ENCODE measurements at regions not wholly inside any gene's neighbourhood (a gene's known extent, or its start where the extent isn't known, plus 50 kb on each side); places are given as distances from the start of the nearest gene placed in this dataset.
"Not testable (repeated sequence)": the region's sequence is repeated elsewhere in the genome, so short reads cannot be mapped to it uniquely, and the experiment has no call there.

- Histone ChIP-seq H3K27me3 (no peaks in the 10 kb centered on the region), H3K27ac (no peak overlapping the region), H3K4me1 (no peaks in the 10 kb centered on the region), H3K4me3 (no peak overlapping the region), H3K36me3 (ENCODE audit: low read depth, missing control alignments) (no peaks in the 10 kb centered on the region), H3K9me3 (no peaks in the 10 kb centered on the region)
- intact Hi-C loops (cut with DNase I; ENCODE audit: low total_unique reads), result no loop called here
- DNase-seq, result no peak
- TF ChIP-seq CTCF (IDR thresholded peaks at IDR 0.05), result no peak
- no peak for TF ChIP-seq POLR2A (IDR thresholded peaks at IDR 0.05)
- WGBS, 2 donors, result 87 to 93% methylated on average over 6 of the region's 6 CpGs
Observed at GRCh38 chr10:30528429-30528786, 94.4 kb downstream of the MAP3K8 start.

- Histone ChIP-seq H3K36me3 (ENCODE audit: low read depth, missing control alignments) (no peaks in the 10 kb centered on the region), H3K9me3 (no peaks in the 10 kb centered on the region), H3K4me3 (no peak overlapping the region), H3K27ac (no peak overlapping the region), H3K27me3 (no peaks in the 10 kb centered on the region), H3K4me1 (no peaks in the 10 kb centered on the region)
- 78 to 88% methylated on average over 12 of the region's 12 CpGs for WGBS, 2 donors
- intact Hi-C loops (cut with DNase I; ENCODE audit: low total_unique reads), result no loop called here
- no peak for DNase-seq
- TF ChIP-seq CTCF (IDR thresholded peaks at IDR 0.05), result no peak
- no peak for TF ChIP-seq POLR2A (IDR thresholded peaks at IDR 0.05)
Observed at GRCh38 chr10:30527623-30528428, 93.8 kb downstream of the MAP3K8 start.

- H3K4me3 ChIP-seq; H3K27me3 ChIP-seq; intact Hi-C loops (cut with DNase I; ENCODE audit: low total_unique reads); H3K27ac ChIP-seq; DNase-seq; H3K9me3 ChIP-seq; H3K4me1 ChIP-seq; H3K36me3 ChIP-seq (ENCODE audit: low read depth, missing control alignments): not testable (repeated sequence)
- WGBS, 2 donors, result 57 to 72% methylated on average over 8 of the region's 8 CpGs
Observed at GRCh38 chr10:30522661-30523078, 88.7 kb downstream of the MAP3K8 start.

GRCh38 chr10:30518907-30519306 is 84.9 kb downstream of the MAP3K8 start:
- H3K27me3 ChIP-seq, result no peaks in the 10 kb centered on the region
- 91 to 100% methylated on average over 1 of the region's 1 CpG for WGBS, 2 donors
- no peak for DNase-seq

More at GRCh38 chr10:30518907-30519306, 84.9 kb downstream of the MAP3K8 start:
- Histone ChIP-seq H3K4me3 (no peak overlapping the region), H3K9me3 (no peaks in the 10 kb centered on the region), H3K27ac (no peak overlapping the region), H3K36me3 (ENCODE audit: low read depth, missing control alignments) (no peaks in the 10 kb centered on the region), H3K4me1 (no peaks in the 10 kb centered on the region)
- intact Hi-C loops (cut with DNase I; ENCODE audit: low total_unique reads), result no loop called here
- TF ChIP-seq CTCF (IDR thresholded peaks at IDR 0.05) (no peak), POLR2A (IDR thresholded peaks at IDR 0.05) (no peak)

Measured in testis (tissue), 2 donors.